Type B pancreatic cell (in vitro differentiated cells): ENCODE measurements at regions not wholly inside any gene's neighbourhood (a gene's known extent, or its start where the extent isn't known, plus 50 kb on each side); places are given as distances from the start of the nearest gene placed in this dataset.

Experiments used
- DNase-seq: peaks from one replicate; pipeline ENCODE4 v3.0.0; 2021; ENCODE audit warnings: mixed read lengths; ENCODE audit not compliant: unreplicated experiment; ENCODE audit errors: extremely low spot score
- H3K27ac Mint-ChIP-seq: 2 replicates; pipeline ENCODE4 v1.8.0; 2021; ENCODE audit warnings: mild to moderate bottlenecking, mixed read lengths
- H3K27me3 Mint-ChIP-seq: 2 replicates; pipeline ENCODE4 v1.8.0; 2021; ENCODE audit warnings: mixed read lengths
- H3K36me3 Mint-ChIP-seq: 2 replicates; pipeline ENCODE4 v1.8.0; 2021; ENCODE audit warnings: mixed read lengths
- H3K4me1 Mint-ChIP-seq: one replicate; pipeline ENCODE4 v1.8.0; 2021; ENCODE audit warnings: mixed read lengths; ENCODE audit not compliant: unreplicated experiment
- H3K4me3 Mint-ChIP-seq: 2 replicates; pipeline ENCODE4 v1.8.0; 2021; ENCODE audit warnings: mild to moderate bottlenecking, mixed read lengths
- H3K9me3 Mint-ChIP-seq: 2 replicates; pipeline ENCODE4 v1.8.0; 2021; ENCODE audit warnings: mixed read lengths
- TF ChIP-seq, protein P1 (sequence below): fragments of 200-600 bp; sonication (generic); conservative IDR thresholded peaks from 2 replicates; pipeline ENCODE4 v1.5.0; 2021; ENCODE audit warnings: antibody characterized with exemption, mild to moderate bottlenecking

GRCh38 chr5:21087766-21088165, 1099.8 kb upstream of the CDH18 start:
- no peaks in the 10 kb centered on the region for H3K27me3 Mint-ChIP-seq
- no peak for DNase-seq
- TF ChIP-seq, protein P1, sequence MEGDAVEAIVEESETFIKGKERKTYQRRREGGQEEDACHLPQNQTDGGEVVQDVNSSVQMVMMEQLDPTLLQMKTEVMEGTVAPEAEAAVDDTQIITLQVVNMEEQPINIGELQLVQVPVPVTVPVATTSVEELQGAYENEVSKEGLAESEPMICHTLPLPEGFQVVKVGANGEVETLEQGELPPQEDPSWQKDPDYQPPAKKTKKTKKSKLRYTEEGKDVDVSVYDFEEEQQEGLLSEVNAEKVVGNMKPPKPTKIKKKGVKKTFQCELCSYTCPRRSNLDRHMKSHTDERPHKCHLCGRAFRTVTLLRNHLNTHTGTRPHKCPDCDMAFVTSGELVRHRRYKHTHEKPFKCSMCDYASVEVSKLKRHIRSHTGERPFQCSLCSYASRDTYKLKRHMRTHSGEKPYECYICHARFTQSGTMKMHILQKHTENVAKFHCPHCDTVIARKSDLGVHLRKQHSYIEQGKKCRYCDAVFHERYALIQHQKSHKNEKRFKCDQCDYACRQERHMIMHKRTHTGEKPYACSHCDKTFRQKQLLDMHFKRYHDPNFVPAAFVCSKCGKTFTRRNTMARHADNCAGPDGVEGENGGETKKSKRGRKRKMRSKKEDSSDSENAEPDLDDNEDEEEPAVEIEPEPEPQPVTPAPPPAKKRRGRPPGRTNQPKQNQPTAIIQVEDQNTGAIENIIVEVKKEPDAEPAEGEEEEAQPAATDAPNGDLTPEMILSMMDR = no peak
- peaks cover 5% of the 10 kb centered on the region for H3K9me3 Mint-ChIP-seq
- no peaks in the 10 kb centered on the region for H3K4me1 Mint-ChIP-seq
- H3K4me3 Mint-ChIP-seq = no peak overlapping the region
- H3K36me3 Mint-ChIP-seq = no peaks in the 10 kb centered on the region
- no peak overlapping the region for H3K27ac Mint-ChIP-seq

DNA sequence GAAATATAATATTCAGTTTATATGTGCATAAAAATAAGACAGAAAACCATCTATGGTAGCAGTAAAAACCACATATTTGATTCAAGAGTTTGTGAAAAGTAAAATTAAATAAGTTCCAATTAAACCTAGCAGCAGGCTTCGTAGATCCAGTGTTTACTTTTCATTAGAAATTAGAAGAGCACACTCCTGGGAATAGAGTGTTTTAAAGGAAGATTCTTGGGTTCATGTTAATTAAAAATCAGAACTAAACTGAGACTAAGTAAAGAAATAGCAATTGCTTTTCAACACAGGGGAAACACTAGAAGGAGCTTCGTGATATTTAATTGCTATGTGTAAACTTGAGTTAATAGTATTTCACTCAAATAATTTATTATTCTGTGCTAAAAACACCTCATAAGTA, 1097.8 kb upstream of the CDH18 start:
- Mint-ChIP-seq H3K4me3 (no peak overlapping the region), H3K27me3 (no peaks in the 10 kb centered on the region), H3K36me3 (no peaks in the 10 kb centered on the region), H3K4me1 (no peaks in the 10 kb centered on the region), H3K27ac (no peak overlapping the region), H3K9me3 (peaks cover 5% of the 10 kb centered on the region)
- DNase-seq = no peak
- TF ChIP-seq, protein P1 = no peak

DNA sequence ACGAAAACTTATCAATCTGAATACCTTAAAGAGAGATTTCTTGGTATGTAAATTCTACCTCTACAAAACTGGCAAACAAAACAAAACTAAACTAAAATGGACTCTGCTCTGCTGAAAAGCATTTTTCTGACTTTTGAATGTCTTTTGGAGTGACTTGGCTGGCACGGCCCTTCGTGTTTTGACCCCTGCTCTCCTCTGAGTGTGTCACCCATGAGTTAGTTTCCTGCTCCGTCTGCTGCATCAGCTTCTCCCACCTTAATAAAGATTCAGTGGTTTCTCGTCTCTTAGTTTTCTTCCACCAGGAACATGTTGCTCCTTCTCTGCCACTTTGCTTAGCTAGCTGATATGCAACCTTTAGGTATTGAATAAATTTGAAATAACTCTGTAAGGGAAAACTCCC, 1084.0 kb upstream of the CDH18 start:
- no peak overlapping the region for H3K27ac Mint-ChIP-seq
- H3K36me3 Mint-ChIP-seq = no peaks in the 10 kb centered on the region
- TF ChIP-seq, protein P1 = no peak
- no peaks in the 10 kb centered on the region for H3K4me1 Mint-ChIP-seq
- no peak for DNase-seq
- no peaks in the 10 kb centered on the region for H3K27me3 Mint-ChIP-seq
- no peak overlapping the region for H3K4me3 Mint-ChIP-seq
- H3K9me3 Mint-ChIP-seq = no peaks in the 10 kb centered on the region

- TF ChIP-seq, protein P1 = no peak
- Mint-ChIP-seq H3K36me3 (no peaks in the 10 kb centered on the region), H3K9me3 (no peaks in the 10 kb centered on the region), H3K27me3 (no peaks in the 10 kb centered on the region), H3K4me1 (no peaks in the 10 kb centered on the region), H3K27ac (no peak overlapping the region), H3K4me3 (no peak overlapping the region)
- no peak for DNase-seq
Observed at GRCh38 chr5:21071421-21071820, 1083.4 kb upstream of the CDH18 start.

- Mint-ChIP-seq H3K4me1 (no peaks in the 10 kb centered on the region), H3K27ac (no peak overlapping the region), H3K27me3 (no peaks in the 10 kb centered on the region), H3K36me3 (no peaks in the 10 kb centered on the region), H3K4me3 (no peak overlapping the region), H3K9me3 (no peaks in the 10 kb centered on the region)
- TF ChIP-seq, protein P1 = no peak
- no peak for DNase-seq
Observed at GRCh38 chr5:21070858-21071257, 1082.9 kb upstream of the CDH18 start.

DNA sequence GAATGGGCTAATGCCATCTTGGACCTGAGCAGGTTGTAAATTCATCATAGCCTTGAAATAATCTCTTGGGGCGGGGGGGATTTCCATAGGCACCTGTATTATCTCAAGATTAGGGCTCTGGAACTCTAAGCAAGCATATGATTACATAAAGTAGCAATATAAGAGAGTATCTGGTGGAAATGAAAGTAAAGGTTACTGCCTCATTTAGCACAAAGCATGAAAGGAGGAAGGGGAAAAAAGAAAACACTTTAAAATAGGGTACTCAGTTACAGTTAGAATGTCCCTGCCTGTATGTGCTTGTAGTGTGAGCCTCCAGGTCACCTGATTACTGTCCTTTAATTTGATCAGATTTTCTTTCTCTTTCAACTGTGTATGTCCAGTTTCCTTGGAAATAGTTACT, 1079.7 kb upstream of the CDH18 start:
- Mint-ChIP-seq H3K9me3 (no peaks in the 10 kb centered on the region), H3K27me3 (no peaks in the 10 kb centered on the region), H3K27ac (no peak overlapping the region)

More for the DNA sequence above, 1079.7 kb upstream of the CDH18 start:
- TF ChIP-seq, protein P1 = no peak
- no peak for DNase-seq
- Mint-ChIP-seq H3K4me1 (no peaks in the 10 kb centered on the region), H3K36me3 (no peaks in the 10 kb centered on the region), H3K4me3 (no peak overlapping the region)
